H9 (cell line): ENCODE measurements at regions not wholly inside any gene's neighbourhood (a gene's known extent, or its start where the extent isn't known, plus 50 kb on each side); places are given as distances from the start of the nearest gene placed in this dataset.

Experiments
- DNase-seq: peaks from one replicate; pipeline ENCODE4 v3.0.0-alpha.2; 2017
- H2AFZ ChIP-seq: one replicate; pipeline ENCODE4 v1.6.1; 2013; ENCODE audit warnings: mild to moderate bottlenecking, low read length, control low read depth, moderate library complexity
- H2AK5ac ChIP-seq: 2 replicates; pipeline ENCODE4 v1.6.1; 2013; ENCODE audit warnings: low read length, control low read depth, mixed read lengths; ENCODE audit not compliant: insufficient read length
- H2BK120ac ChIP-seq: one replicate; pipeline ENCODE4 v1.6.1; 2013; ENCODE audit warnings: low read depth, mild to moderate bottlenecking, low read length, control low read depth, inconsistent platforms; ENCODE audit not compliant: poor library complexity, severe bottlenecking
- H2BK12ac ChIP-seq: 2 replicates; pipeline ENCODE4 v1.6.1; 2013; ENCODE audit warnings: low read length, control low read depth, mixed read lengths, low read depth; ENCODE audit not compliant: insufficient read length
- H2BK15ac ChIP-seq: 2 replicates; pipeline ENCODE4 v1.6.1; 2013; ENCODE audit warnings: low read depth, low read length, control low read depth
- H2BK20ac ChIP-seq: one replicate; pipeline ENCODE4 v1.6.1; 2013; ENCODE audit warnings: low read depth, mild to moderate bottlenecking, low read length, control low read depth, inconsistent platforms; ENCODE audit not compliant: poor library complexity, severe bottlenecking
- H2BK5ac ChIP-seq: 2 replicates; pipeline ENCODE4 v1.6.1; 2013; ENCODE audit warnings: low read length, control low read depth, mixed read lengths; ENCODE audit not compliant: insufficient read length
- H3K14ac ChIP-seq: 2 replicates; pipeline ENCODE4 v1.6.1; 2013; ENCODE audit warnings: low read length, control low read depth; ENCODE audit not compliant: insufficient read depth
- H3K18ac ChIP-seq: 2 replicates; pipeline ENCODE4 v1.6.1; 2013; ENCODE audit warnings: low read depth, mild to moderate bottlenecking, mixed read lengths, low read length, control low read depth; ENCODE audit not compliant: insufficient read length
- H3K23ac ChIP-seq: 2 replicates; pipeline ENCODE4 v1.6.1; 2013; ENCODE audit warnings: low read length, control low read depth, mixed read lengths, low read depth; ENCODE audit not compliant: insufficient read length
- H3K23me2 ChIP-seq: 2 replicates; pipeline ENCODE4 v1.6.1; 2013; ENCODE audit warnings: low read depth, mild to moderate bottlenecking, mixed read lengths, low read length, control low read depth; ENCODE audit not compliant: insufficient read length, poor library complexity, severe bottlenecking
- H3K27ac ChIP-seq: 2 replicates; pipeline ENCODE4 v1.5.1; 2013; ENCODE audit warnings: low read length, control low read depth, mixed read lengths, low read depth; ENCODE audit not compliant: insufficient read length
- H3K27me3 ChIP-seq: 2 replicates; pipeline ENCODE4 v1.6.1; 2013; ENCODE audit warnings: low read length, control low read depth, inconsistent platforms; ENCODE audit not compliant: insufficient read depth
- H3K4ac ChIP-seq: 2 replicates; pipeline ENCODE4 v1.6.1; 2013; ENCODE audit warnings: low read depth, mild to moderate bottlenecking, control low read depth, inconsistent platforms, low read length, moderate library complexity
- H3K4me1 ChIP-seq: 2 replicates; pipeline ENCODE4 v1.6.1; 2013; ENCODE audit warnings: low read length, control low read depth, inconsistent platforms; ENCODE audit not compliant: insufficient read depth
- H3K4me2 ChIP-seq: 2 replicates; pipeline ENCODE4 v1.6.1; 2013; ENCODE audit warnings: low read length, control low read depth, mixed read lengths; ENCODE audit not compliant: insufficient read length, insufficient read depth
- H3K56ac ChIP-seq: 2 replicates; pipeline ENCODE4 v1.6.1; 2013; ENCODE audit warnings: low read depth, mild to moderate bottlenecking, mixed read lengths, low read length, control low read depth; ENCODE audit not compliant: insufficient read length
- H3K79me1 ChIP-seq: 2 replicates; pipeline ENCODE4 v1.6.1; 2013; ENCODE audit warnings: low read depth, mild to moderate bottlenecking, moderate library complexity, low read length, control low read depth, inconsistent platforms; ENCODE audit not compliant: insufficient read depth, poor library complexity, severe bottlenecking
- H3K79me2 ChIP-seq: 2 replicates; pipeline ENCODE4 v1.6.1; 2013; ENCODE audit warnings: low read length, control low read depth, inconsistent platforms; ENCODE audit not compliant: insufficient read depth
- H3K9ac ChIP-seq: 2 replicates; pipeline ENCODE4 v1.6.1; 2013; ENCODE audit warnings: low read length, control low read depth, mixed read lengths; ENCODE audit not compliant: insufficient read length; ENCODE audit errors: extremely low read depth
- H3K9me3 ChIP-seq: one replicate; pipeline ENCODE4 v1.6.1; 2013; ENCODE audit warnings: low read depth, low read length, inconsistent platforms; ENCODE audit not compliant: control insufficient read depth
- H3T11ph ChIP-seq: one replicate; pipeline ENCODE4 v1.6.1; 2013; ENCODE audit warnings: mild to moderate bottlenecking, low read length, control low read depth, inconsistent platforms
- H4K20me1 ChIP-seq: one replicate; pipeline ENCODE4 v1.6.1; 2013; ENCODE audit not compliant: control insufficient read depth, insufficient read length, insufficient read depth
- H4K5ac ChIP-seq: 2 replicates; pipeline ENCODE4 v1.6.1; 2013; ENCODE audit warnings: low read depth, mild to moderate bottlenecking, mixed read lengths, low read length, control low read depth; ENCODE audit not compliant: insufficient read length
- H4K8ac ChIP-seq: replicated peaks from 2 replicates; pipeline ENCODE4 v1.6.1; 2013; ENCODE audit warnings: low read length, control low read depth, mixed read lengths, low read depth; ENCODE audit not compliant: insufficient read length
- H4K91ac ChIP-seq: 2 replicates; pipeline ENCODE4 v1.6.1; 2013; ENCODE audit warnings: low read depth, mild to moderate bottlenecking, moderate library complexity, mixed read lengths, low read length, control low read depth; ENCODE audit not compliant: insufficient read length
- H3K27ac Mint-ChIP-seq, 3 experiments: 2 replicates in 2 of 3; 3 replicates in 1 of 3; pipeline ENCODE4 v1.8.0; 2020 to 2021; ENCODE audit warnings: mixed read lengths in 3 of 3, mild to moderate bottlenecking in 1 of 3, moderate library complexity in 1 of 3
- H3K27me3 Mint-ChIP-seq: 2 replicates; pipeline ENCODE4 v1.8.0; 2021; ENCODE audit warnings: low read depth, mild to moderate bottlenecking, moderate library complexity, mixed read lengths
- H3K36me3 Mint-ChIP-seq, 3 experiments: 2 replicates in 2 of 3; 3 replicates in 1 of 3; pipeline ENCODE4 v1.8.0; 2020 to 2021; ENCODE audit warnings: low read depth in 3 of 3, mixed read lengths in 3 of 3; ENCODE audit not compliant: insufficient read depth in 1 of 3
- H3K4me1 Mint-ChIP-seq, 2 experiments: 2 replicates each; pipeline ENCODE4 v1.8.0; 2020; ENCODE audit warnings: mixed read lengths in 2 of 2
- H3K4me3 Mint-ChIP-seq, 2 experiments: 2 replicates in 1 of 2; 3 replicates in 1 of 2; pipeline ENCODE4 v1.8.0; 2020 to 2021; ENCODE audit warnings: mild to moderate bottlenecking in 2 of 2, mixed read lengths in 2 of 2, moderate library complexity in 1 of 2
- H3K9me3 Mint-ChIP-seq, 2 experiments: 2 replicates in 1 of 2; 3 replicates in 1 of 2; pipeline ENCODE4 v1.8.0; 2020; ENCODE audit warnings: mild to moderate bottlenecking in 2 of 2, mixed read lengths in 2 of 2, moderate library complexity in 1 of 2
- WGBS: extraction: QIAGEN DNeasy Blood & Tissue Kit; methylation state at CpG from one replicate; pipeline ENCODE4 v1.1.7; 2013; ENCODE audit warnings: missing lambda C conversion rate, low lambda C conversion rate, mixed read lengths; ENCODE audit not compliant: insufficient read length; ENCODE audit errors: extremely low coverage; 5-methylcytosine and 5-hydroxymethylcytosine counted together
- TF ChIP-seq, protein P1 (sequence below): fragments of 200-600 bp; sonication (generic); conservative IDR thresholded peaks from 3 replicates; pipeline ENCODE4 v1.8.0; 2021; ENCODE audit warnings: antibody characterized with exemption, mild to moderate bottlenecking

DNA sequence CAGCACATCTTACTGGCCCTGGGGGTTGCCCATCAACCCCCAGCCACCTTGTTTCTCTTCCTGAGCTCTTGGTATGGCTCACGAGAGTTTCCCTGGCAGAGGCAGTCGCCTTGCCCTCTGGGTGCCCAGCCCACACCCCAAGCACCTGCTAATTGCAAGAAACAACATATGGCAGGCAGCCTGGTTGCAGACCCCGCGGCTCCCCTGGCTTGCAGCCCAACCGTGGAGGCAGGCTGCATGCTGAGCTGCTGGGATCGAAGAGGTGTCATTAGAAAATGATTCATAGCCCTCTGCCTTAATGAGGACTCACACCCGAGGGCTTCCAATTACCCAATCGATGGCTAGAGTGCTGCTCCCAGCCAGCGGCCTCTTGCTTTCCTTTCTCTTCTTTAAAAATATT is 115.7 kb downstream of the TMEM114 start:
- Histone ChIP-seq H3K9me3 (no peaks in the 10 kb centered on the region), H3K4me2 (no peak overlapping the region), H3K27ac (no peak overlapping the region), H3K9ac (no peak overlapping the region), H3T11ph (no peak overlapping the region), H3K4ac (no peak overlapping the region), H2BK15ac (no peak overlapping the region), H3K18ac (no peak overlapping the region), H4K8ac (no peak overlapping the region), H3K23ac (no peak overlapping the region), H2AFZ (no peak overlapping the region), H2BK120ac (no peak overlapping the region), H3K14ac (no peak overlapping the region), H3K4me1 (no peaks in the 10 kb centered on the region), H2BK20ac (no peak overlapping the region), H2BK5ac (no peak overlapping the region), H3K27me3 (no peaks in the 10 kb centered on the region; the same call in 1 of the 2 replicates), H3K56ac (no peak overlapping the region), H4K5ac (no peak overlapping the region), H4K91ac (no peak overlapping the region), H4K20me1 (no peaks in the 10 kb centered on the region), H3K79me1 (no peaks in the 10 kb centered on the region), H2AK5ac (no peak overlapping the region), H3K23me2 (no peaks in the 10 kb centered on the region), H2BK12ac (no peak overlapping the region), H3K79me2 (no peaks in the 10 kb centered on the region)
- Mint-ChIP-seq H3K27me3 (peaks cover 45% of the 10 kb centered on the region), H3K27ac (no peak overlapping the region), H3K4me1 (no peaks in the 10 kb centered on the region), H3K36me3 (no peaks in the 10 kb centered on the region), H3K9me3 (no peaks in the 10 kb centered on the region), H3K4me3 (no peak overlapping the region)
- TF ChIP-seq, protein P1, sequence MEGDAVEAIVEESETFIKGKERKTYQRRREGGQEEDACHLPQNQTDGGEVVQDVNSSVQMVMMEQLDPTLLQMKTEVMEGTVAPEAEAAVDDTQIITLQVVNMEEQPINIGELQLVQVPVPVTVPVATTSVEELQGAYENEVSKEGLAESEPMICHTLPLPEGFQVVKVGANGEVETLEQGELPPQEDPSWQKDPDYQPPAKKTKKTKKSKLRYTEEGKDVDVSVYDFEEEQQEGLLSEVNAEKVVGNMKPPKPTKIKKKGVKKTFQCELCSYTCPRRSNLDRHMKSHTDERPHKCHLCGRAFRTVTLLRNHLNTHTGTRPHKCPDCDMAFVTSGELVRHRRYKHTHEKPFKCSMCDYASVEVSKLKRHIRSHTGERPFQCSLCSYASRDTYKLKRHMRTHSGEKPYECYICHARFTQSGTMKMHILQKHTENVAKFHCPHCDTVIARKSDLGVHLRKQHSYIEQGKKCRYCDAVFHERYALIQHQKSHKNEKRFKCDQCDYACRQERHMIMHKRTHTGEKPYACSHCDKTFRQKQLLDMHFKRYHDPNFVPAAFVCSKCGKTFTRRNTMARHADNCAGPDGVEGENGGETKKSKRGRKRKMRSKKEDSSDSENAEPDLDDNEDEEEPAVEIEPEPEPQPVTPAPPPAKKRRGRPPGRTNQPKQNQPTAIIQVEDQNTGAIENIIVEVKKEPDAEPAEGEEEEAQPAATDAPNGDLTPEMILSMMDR: no peak
- DNase-seq: no peak
- WGBS: no CpG with 5 or more reads among the region's 9 CpGs
